ENCODE measurements at regions not wholly inside any gene's neighbourhood (a gene's known extent, or its start where the extent isn't known, plus 50 kb on each side); places are given as distances from the start of the nearest gene placed in this dataset.

GRCh38 chr6:153215242-153215641 is 84.2 kb upstream of the RGS17 start:
- DNase-seq = no peak

- peak; percentile 8 for DNase-seq
These were observed 83.4 kb upstream of the RGS17 start for GRCh38 chr6:153214436-153214835.

GRCh38 chr6:153210083-153210482 is 79.0 kb upstream of the RGS17 start:
- DNase-seq = peak; percentile 44

- no peak for DNase-seq
These were observed 77.6 kb upstream of the RGS17 start for GRCh38 chr6:153208706-153209105.

GRCh38 chr6:153207617-153208016 is 76.5 kb upstream of the RGS17 start:
- DNase-seq = no peak

- no peak for DNase-seq
These were observed 75.9 kb upstream of the RGS17 start for GRCh38 chr6:153207006-153207405.

- no peak for DNase-seq
These were observed 62.1 kb upstream of the RGS17 start for GRCh38 chr6:153192943-153193885.

GRCh38 chr6:153183925-153184324 is 52.8 kb upstream of the RGS17 start:
- no peak for DNase-seq

All from fibroblast of skin of scalp (primary cell).